ENCODE measurements at regions not wholly inside any gene's neighbourhood (a gene's known extent, or its start where the extent isn't known, plus 50 kb on each side); places are given as distances from the start of the nearest gene placed in this dataset.

GRCh38 chr10:36519909-36520308, 605.5 kb upstream of the ANKRD30A start:
- DNase-seq (no peak), ATAC-seq (ENCODE audit: insufficient read depth, low FRiP score) (no peak)
- Histone ChIP-seq H3K9ac (ENCODE audit: insufficient read depth in 1 of 2, low read length in 2 of 2) (no peak overlapping the region), H3K4me1 (ENCODE audit: control insufficient read depth in 5 of 5, insufficient read depth in 5 of 5, low read length in 5 of 5) (no peaks in the 10 kb centered on the region), H3K27me3 (ENCODE audit: control insufficient read depth in 3 of 3, insufficient read depth in 3 of 3, low read length in 2 of 3) (no peaks in the 10 kb centered on the region), H3K4me3 (no peak overlapping the region), H3K27ac (ENCODE audit: low read depth in 1 of 2, low read length in 1 of 2) (no peak overlapping the region), H3K9me3 (ENCODE audit: control insufficient read depth in 4 of 4, insufficient read depth in 3 of 4, low read length in 3 of 4) (peaks cover 0 to 3% (median 0%) of the 10 kb centered on the region in 4 donors), H3K36me3 (ENCODE audit: control insufficient read depth in 4 of 4, insufficient read depth in 4 of 4, low read length in 4 of 4) (no peaks in the 10 kb centered on the region)
- WGBS, 2 donors = 86 to 87% methylated on average over 1 of the region's 1 CpG
- no peak for TF ChIP-seq CTCF (IDR thresholded peaks at IDR 0.05; ENCODE audit: control extremely low read depth, extremely low read depth)

- Histone ChIP-seq H3K4me1 (ENCODE audit: control insufficient read depth in 5 of 5, insufficient read depth in 5 of 5, low read length in 5 of 5) (no peaks in the 10 kb centered on the region), H3K27ac (ENCODE audit: low read depth in 1 of 2, low read length in 1 of 2) (no peak overlapping the region), H3K36me3 (ENCODE audit: control insufficient read depth in 4 of 4, insufficient read depth in 4 of 4, low read length in 4 of 4) (no peaks in the 10 kb centered on the region), H3K27me3 (ENCODE audit: control insufficient read depth in 3 of 3, insufficient read depth in 3 of 3, low read length in 2 of 3) (no peaks in the 10 kb centered on the region), H3K9me3 (ENCODE audit: control insufficient read depth in 4 of 4, insufficient read depth in 3 of 4, low read length in 3 of 4) (peaks cover 0 to 3% (median 0%) of the 10 kb centered on the region in 4 donors), H3K4me3 (no peak overlapping the region), H3K9ac (ENCODE audit: insufficient read depth in 1 of 2, low read length in 2 of 2) (no peak overlapping the region)
- ATAC-seq (ENCODE audit: insufficient read depth, low FRiP score) = no peak
- no peak for DNase-seq
- TF ChIP-seq CTCF (IDR thresholded peaks at IDR 0.05; ENCODE audit: control extremely low read depth, extremely low read depth) = no peak
These were observed 609.1 kb upstream of the ANKRD30A start for GRCh38 chr10:36516281-36516680.

- 58 to 61% methylated on average over 2 of the region's 2 CpGs for WGBS, 2 donors
These were observed 610.1 kb upstream of the ANKRD30A start for GRCh38 chr10:36515319-36515718.

More at GRCh38 chr10:36515319-36515718, 610.1 kb upstream of the ANKRD30A start:
- ATAC-seq (ENCODE audit: insufficient read depth, low FRiP score) = no peak
- no peaks in the 10 kb centered on the region for H3K27me3 ChIP-seq (ENCODE audit: control insufficient read depth in 3 of 3, insufficient read depth in 3 of 3, low read length in 2 of 3)
- H3K27ac ChIP-seq (ENCODE audit: low read depth in 1 of 2, low read length in 1 of 2) = no peak overlapping the region
- no peak for DNase-seq
- H3K4me3 ChIP-seq = no peak overlapping the region
- no peaks in the 10 kb centered on the region for H3K4me1 ChIP-seq (ENCODE audit: control insufficient read depth in 5 of 5, insufficient read depth in 5 of 5, low read length in 5 of 5)
- no peaks in the 10 kb centered on the region for H3K36me3 ChIP-seq (ENCODE audit: control insufficient read depth in 4 of 4, insufficient read depth in 4 of 4, low read length in 4 of 4)
- H3K9ac ChIP-seq (ENCODE audit: insufficient read depth in 1 of 2, low read length in 2 of 2) = no peak overlapping the region
- TF ChIP-seq CTCF (IDR thresholded peaks at IDR 0.05; ENCODE audit: control extremely low read depth, extremely low read depth) = no peak
- peaks cover 0 to 3% (median 0%) of the 10 kb centered on the region in 4 donors for H3K9me3 ChIP-seq (ENCODE audit: control insufficient read depth in 4 of 4, insufficient read depth in 3 of 4, low read length in 3 of 4)
